SW 1271 (cell line): ENCODE measurements at regions not wholly inside any gene's neighbourhood (a gene's known extent, or its start where the extent isn't known, plus 50 kb on each side); places are given as distances from the start of the nearest gene placed in this dataset.
"Not testable (repeated sequence)": the region's sequence is repeated elsewhere in the genome, so short reads cannot be mapped to it uniquely, and the experiment has no call there.

ENCODE experiments used
- DNase-seq, 2 experiments: peaks; one replicate each; lab custom pipeline; 2025; lab: John Stamatoyannopoulos, UW

DNA sequence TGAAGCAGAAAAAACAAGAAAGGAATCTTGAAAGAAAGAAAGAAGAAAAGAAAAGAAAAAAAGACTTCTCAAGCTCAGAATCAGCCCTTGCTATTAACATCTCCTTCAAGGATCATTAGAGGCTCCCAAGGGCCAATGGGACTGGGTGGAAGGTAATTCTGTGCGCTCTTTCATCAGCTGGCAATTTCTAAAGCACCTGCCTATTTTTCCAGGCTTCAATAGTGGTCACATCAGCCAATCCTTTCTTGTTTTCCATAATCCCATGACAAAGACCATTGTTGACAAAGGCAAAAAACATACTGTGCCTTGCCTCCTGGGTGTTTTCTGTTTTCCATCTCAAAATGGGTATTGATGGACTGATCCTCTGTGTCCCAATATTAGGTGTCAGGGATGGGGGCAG is 88.2 kb upstream of the TSC22D1 start:
- DNase-seq: no peak

DNA sequence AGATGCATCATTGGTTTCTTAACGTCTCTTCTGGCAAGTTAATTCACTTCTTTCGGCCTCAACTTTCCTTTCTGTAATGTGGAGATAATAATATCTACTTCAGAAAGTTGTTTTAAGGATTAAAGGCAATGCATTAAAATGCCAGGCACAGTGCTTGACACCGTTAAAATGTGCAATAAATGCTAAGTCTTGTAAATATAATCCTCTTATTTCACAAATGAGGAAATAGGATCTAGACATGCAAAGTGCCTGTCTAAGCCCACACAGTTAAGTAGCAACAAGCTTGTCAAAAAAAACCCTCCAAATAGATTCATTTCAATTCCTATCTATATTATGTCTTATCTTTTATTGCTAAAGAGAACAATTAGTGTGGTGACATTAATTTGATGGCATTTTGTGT is 86.4 kb upstream of the TSC22D1 start:
- DNase-seq: no peak

DNA sequence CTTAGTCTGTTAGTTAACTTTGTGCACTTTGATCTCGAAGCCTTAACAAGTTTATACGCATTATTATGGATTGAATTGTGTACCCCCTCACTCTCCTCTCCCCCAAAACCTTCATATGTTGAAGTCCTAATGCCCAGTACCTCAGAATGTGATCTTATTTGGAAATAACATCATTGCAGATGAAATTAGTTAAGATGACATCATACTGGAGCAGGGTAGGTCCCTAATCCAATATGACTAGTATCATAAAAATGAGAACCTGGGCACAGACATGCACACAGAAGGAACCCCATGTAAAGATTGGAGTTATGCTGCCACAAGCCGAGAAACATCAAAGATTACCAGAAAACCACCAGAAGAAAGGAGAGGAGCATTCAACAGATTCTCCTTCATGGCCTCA is 85.8 kb upstream of the TSC22D1 start:
- DNase-seq: no peak

- DNase-seq: no peak
Measured at GRCh38 chr13:44660050-44660449, 83.9 kb upstream of the TSC22D1 start.

- DNase-seq: no peak
Measured at GRCh38 chr13:44652962-44653660, 77.0 kb upstream of the TSC22D1 start.

GRCh38 chr13:44652168-44652567 is 76.0 kb upstream of the TSC22D1 start:
- no peak for DNase-seq

DNA sequence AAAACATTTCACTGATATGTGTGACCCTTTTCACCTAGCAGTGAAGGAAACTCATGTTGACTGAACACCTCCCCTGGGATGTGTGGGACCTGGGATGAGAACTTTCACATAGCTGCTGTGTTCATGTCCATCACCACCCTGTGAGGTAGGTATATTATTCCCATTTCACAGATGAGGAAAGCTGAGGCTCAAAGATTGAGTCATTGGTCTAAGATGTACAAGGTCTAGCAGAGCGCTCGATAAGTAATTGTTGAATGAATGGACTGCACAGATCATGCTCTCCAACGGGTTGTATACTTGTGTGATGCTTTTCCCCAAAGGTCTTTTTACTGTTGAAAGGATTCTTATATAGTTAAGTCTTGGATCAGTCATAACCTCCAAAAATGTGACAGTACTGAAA is 75.6 kb upstream of the TSC22D1 start:
- no peak for DNase-seq

DNA sequence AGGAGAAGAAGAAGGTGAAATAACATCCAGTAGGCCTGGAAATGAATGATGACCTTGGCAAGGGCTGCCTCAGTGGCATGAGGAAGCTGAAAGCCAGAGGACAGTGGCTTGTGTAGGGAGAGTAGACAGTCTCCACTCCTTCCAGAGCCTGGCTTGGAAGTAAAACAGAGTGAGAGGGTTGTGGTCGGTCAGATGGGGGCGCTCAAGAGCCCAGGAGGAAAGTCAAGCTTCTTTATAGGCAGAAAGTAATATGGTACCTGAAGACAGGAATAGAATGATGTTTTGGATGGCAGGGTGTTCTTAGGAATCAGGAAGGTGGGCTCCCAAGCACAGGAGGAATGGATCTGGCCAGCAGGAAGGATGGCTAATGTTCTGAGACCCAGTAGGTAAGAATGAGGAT is 75.1 kb upstream of the TSC22D1 start:
- no peak for DNase-seq

DNA sequence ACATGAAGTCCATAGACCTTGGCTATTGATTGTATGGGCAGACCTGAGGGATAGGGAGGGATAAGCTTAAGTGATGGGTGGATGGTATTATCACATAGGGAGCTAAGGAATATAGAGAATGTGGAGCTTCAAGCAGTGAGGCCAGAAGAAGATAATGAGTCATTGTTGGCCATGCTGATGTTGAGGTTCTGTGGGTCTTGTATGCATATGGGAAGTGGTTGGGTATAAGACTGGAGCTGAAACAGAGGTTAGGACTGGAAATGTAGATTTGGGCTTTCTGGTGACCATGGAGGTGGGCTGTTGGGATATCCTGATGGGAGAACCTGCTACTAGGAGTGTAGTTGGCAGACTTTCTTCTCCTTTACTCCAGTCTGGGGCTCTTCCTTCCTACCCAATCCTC is 73.7 kb upstream of the TSC22D1 start:
- no peak for DNase-seq

DNA sequence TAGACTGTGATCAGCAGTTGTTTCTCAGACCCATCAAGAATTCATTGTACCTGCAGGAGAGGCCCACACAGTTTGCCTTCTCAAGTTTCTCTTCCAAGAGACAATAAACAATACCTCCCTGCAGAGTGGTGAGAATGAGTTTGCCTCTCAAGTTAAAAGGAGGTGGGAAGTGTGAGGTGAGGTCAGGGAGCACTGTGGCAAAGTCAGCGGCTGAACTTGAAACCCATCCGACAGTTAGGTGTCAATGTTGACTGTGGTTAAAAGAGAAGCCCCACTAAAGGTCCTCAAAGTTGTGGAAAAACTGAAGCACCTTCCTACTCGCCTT is 72.9 kb upstream of the TSC22D1 start:
- DNase-seq: no peak

DNA sequence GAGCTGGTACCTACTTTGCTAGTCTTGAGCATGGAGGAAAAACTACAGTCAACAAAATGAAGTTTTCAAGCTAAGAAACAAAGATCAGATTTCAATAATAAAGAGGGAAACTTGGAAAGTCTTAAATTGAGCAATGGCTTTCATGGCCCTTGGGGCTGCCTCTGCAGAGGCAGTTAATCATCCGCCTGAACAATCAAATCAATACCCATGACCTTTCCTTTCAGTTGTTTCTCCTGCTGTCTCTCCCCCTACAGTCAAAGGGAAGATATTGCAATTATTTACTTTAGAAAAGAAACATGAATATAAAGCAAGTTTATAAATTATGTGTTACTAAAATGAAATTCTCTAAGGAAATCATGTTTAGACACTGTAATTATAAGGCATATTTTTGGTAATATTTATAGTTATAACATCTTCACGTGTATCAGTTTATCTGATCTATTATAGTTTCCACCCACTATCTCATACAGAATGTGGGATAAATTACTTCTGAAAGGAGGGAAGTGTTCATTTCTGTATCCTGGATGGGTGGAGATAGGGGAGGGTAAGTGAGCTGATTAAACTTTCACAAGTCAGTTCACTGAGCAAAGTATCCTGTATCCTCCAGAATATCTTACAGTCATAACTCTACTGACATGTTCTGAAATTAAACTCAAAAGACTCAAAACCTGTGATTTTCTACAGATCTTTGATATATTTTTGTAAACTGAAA is 72.4 kb upstream of the TSC22D1 start:
- DNase-seq: peak in 1 of 2 experiments; percentile 11

DNA sequence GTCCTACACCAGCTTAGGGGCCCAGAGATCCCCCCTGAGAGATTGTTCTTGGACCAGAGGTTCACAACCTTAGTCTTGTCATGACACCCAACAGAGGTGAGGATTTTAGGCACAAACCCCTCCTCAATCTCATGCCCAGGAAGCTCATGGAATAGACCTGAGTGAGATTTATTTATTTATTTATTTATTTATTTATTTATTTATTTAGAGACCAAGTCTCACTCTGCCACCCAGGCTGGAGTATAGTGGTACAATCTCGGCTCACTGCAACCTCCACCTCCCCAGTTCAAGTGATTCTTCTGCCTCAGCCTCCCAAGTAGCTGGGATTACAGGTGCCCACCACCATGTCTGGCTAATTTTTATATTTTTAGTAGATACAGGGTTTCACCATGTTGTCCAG is 71.4 kb upstream of the TSC22D1 start:
- not testable (repeated sequence) for DNase-seq

GRCh38 chr13:44646044-44646443 is 69.9 kb upstream of the TSC22D1 start:
- DNase-seq: no peak

- no peak for DNase-seq
Measured at GRCh38 chr13:44643256-44643655, 67.1 kb upstream of the TSC22D1 start.

DNA sequence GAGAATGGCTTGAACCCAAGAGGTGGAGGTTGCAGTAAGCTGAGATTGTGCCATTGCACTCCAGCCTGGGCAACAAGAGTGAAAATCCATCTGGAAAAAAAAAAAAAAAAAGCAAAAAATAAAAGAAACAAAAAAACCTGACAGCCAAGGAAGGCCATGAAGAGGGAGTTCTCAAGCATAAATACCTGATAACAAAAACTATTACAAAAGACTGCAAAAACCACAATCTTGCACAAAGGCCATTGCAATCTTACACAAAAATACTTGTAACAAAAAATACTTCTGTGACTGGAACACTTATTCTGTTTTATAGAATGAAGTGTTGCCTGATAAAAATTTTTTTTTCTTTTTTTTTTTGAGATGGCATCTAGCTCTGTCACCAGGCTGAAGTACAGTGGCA is 61.5 kb upstream of the TSC22D1 start:
- DNase-seq: no peak

- DNase-seq: no peak
Measured at GRCh38 chr13:44629465-44630183, 53.5 kb upstream of the TSC22D1 start.

- DNase-seq: not testable (repeated sequence)
Measured at GRCh38 chr13:44628826-44629225, 52.7 kb upstream of the TSC22D1 start.

DNA sequence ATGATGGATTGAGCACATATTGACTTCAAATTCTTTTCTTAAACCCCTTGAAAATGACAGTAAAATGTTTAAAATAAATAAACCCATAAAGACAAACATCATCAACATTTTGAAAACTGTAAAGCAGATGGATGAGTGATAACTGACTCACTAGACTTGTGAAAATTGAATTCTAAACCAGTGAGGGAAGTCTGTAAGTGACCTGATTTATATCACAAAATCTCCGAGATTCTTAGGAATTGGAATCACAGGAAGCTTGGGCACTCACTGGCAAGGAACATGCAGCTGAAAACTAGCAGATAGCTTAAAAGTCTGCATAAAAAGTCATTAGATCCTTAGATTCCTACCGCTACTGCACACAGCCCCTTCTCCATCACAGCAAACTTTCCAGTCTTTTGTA is 51.3 kb upstream of the TSC22D1 start:
- DNase-seq: no peak

- DNase-seq: no peak
Measured at GRCh38 chr13:44626176-44626575, 50.0 kb upstream of the TSC22D1 start.
